PFSK-1 (cell line): ENCODE measurements at regions not wholly inside any gene's neighbourhood (a gene's known extent, or its start where the extent isn't known, plus 50 kb on each side); places are given as distances from the start of the nearest gene placed in this dataset.

Source experiments
- POLR2AphosphoS5 ChIP-seq: IDR thresholded peaks from 2 replicates; pipeline ENCODE4 v1.6.1; 2012; ENCODE audit warnings: low read depth, mild to moderate bottlenecking, control low read depth, low read length, moderate library complexity
- REST ChIP-seq, 2 experiments: IDR thresholded peaks; 2 replicates each; pipeline versions ENCODE4 v1.6.1 to v1.8.0; 2011 to 2012; ENCODE audit warnings: low read depth in 2 of 2, low read length in 2 of 2, control low read depth in 1 of 2, inconsistent platforms in 1 of 2, mild to moderate bottlenecking in 1 of 2, moderate library complexity in 1 of 2; ENCODE audit not compliant: insufficient read depth in 1 of 2
- SIN3A ChIP-seq: IDR thresholded peaks from 2 replicates; pipeline ENCODE4 v1.6.1; 2012; ENCODE audit warnings: mild to moderate bottlenecking, low read length, moderate library complexity, borderline replicate concordance; ENCODE audit not compliant: insufficient read depth
- TAF1 ChIP-seq: IDR thresholded peaks from 2 replicates; pipeline ENCODE4 v1.6.1; 2012; ENCODE audit warnings: low read length, control low read depth, borderline replicate concordance; ENCODE audit not compliant: insufficient read depth

GRCh38 chr5:29498412-29498811 lies 1695.1 kb upstream of the CDH6 start:
- TF ChIP-seq POLR2AphosphoS5 (no peak), REST (IDR thresholded peaks at IDR 0.05; ENCODE audit: insufficient read depth in 1 of 2, low read depth in 2 of 2, low read length in 2 of 2) (no peak), SIN3A (no peak), TAF1 (no peak)
